RPMI8226 (cell line): ENCODE measurements at regions not wholly inside any gene's neighbourhood (a gene's known extent, or its start where the extent isn't known, plus 50 kb on each side); places are given as distances from the start of the nearest gene placed in this dataset.
"Not testable (repeated sequence)": the region's sequence is repeated elsewhere in the genome, so short reads cannot be mapped to it uniquely, and the experiment has no call there.

Source experiments
- DNase-seq: peaks from one replicate; pipeline ENCODE4 v3.0.0-alpha.2; 2015

DNA sequence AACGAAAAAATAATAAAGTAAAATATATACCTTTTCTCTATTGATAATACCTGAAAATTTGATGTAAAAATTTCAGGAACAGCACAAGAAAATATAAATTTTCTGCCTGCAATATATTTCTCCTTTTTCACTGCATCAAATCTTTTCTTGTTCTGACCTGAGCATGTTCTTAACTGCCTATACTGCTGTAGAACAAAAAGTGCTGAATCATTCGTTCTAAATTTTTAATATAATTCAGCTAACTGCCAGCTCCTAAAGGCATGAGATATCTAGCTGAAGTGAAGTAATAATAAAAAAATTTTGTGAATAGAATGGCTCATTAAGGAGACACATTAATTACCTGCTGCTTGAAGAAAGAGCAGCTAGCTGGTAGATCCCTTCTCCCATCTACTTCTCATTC, 188.6 kb upstream of the FKBP1C start:
- no peak for DNase-seq

DNA sequence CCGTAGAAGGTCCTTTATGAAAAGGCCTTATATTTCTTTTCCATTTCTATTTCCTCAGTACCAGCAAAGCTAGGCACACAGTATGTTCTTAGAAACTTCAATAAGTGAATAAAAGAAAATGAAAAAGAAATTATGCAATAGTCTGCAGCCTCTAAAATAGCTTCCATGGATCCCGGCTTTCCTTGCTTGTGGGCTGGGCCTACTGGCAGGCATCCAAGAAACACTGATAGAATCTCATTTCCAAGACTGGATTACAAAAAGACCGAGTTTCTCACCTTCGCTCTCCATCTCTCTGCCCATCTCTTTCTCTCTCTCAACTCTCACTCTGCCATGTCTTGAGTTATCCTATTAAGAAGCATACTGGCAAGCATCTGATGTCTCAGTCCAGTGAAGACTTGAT, 187.5 kb upstream of the FKBP1C start:
- no peak for DNase-seq

DNA sequence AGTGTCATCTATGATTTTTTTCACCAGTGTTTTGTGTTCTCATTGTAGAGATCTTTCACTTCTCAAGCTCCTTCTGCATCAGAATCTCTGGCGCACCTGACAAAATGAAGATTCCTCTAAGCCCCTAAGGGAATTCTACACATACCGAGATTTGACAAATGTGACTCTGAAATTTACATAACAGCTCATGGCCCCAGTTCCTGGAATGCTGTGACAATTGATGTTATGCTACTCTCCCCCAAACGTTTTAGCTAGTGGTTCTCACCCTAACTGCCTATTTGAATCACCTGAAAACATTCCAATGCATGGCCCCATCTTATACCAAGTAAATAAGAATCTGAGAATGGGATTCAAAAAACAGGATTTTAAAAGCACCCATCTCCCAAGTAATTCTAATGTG, 162.1 kb upstream of the FKBP1C start:
- no peak for DNase-seq

DNA sequence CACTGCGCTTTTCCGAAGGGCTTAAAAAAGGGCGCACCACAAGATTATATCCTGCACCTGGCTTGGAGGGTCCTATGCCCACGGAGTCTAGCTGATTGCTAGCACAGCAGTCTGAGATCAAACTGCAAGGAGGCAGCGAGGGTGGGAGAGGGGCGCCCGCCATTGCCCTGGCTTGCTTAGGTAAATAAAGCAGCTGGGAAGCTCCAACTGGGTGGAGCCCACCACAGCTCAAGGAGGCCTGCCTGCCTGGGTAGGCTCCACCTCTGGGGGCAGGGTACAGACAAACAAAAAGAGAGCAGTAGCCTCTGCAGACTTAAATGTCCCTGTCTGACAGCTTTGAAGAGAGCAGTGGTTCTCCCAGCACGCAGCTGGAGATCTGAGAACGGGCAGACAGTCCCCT, 158.1 kb upstream of the FKBP1C start:
- not testable (repeated sequence) for DNase-seq

DNA sequence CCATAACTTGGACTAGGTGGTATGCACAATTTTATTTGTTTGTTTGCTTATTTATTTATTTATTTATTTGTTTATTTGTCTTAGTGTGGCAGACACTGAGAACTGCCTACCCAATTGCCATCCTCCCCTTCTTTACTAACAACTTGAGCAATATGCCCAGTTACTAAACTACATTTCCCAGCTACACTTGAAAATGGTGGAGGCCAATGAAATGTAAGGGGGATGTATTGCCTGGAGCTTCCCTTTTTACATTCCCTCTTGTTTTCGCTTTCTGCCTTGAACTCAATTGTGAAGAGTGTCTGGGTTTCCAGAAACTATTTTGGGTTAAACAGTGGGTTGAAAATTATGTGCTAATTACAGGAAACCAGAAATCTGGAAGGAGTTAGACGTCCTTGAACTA, 152.7 kb upstream of the FKBP1C start:
- no peak for DNase-seq

DNA sequence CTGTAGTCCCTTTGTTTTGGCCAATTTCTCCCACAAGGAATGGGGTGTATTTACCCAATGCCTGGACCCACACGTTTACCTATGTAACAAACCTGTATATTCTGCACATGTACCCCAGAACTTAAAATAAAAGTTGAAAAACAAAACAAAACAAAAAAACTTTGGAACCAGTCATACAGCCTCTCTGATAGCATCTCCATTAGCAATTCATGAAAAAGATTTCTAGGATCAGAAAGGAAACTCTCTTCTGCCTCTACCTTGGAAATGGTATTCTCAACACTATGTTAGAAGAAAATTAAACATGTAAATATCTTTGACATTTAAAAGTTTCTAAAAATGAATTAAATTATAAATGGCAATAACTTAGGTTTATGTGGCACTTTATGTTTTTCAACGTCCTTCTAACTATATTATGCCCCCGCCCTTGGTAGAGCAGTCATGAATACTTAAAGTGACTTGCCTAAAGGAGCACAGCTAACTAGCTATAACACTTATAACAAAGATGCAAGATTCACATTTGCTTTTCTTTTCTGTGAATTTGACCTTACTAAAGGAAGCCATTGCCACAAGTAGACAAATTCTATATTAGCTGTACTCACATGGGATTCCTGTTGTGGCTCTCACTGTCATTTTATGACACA, 147.5 kb upstream of the FKBP1C start:
- no peak for DNase-seq

DNA sequence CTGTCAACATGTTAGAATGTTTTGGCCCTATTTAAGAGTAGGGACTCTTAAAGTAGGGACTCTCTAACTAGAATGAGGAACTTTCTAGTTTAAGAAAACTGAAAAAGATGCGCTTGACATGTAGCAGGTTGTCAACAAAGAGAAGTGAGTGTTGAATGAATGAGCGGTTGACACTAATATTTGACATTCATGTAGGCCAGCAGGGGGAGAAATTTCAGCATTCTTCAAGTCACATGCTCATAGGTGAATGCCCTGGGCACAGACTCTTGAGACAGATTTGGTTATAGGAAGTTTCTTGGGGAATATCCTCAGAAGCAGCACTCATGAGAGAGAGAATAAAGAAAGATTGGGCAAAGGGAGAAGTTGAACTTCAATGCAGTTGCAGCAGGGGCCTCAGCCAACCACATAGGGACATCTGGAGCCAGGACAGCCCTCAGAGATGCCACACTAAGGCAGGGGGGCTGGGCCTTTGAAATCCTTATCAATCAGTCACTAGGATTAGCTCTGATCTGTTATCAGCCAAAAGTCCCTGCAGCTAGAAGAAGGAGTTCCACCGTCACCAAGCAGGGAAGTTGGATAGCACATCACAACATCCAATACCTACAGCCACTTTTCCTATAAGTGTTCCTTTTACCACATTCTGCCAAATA, 145.1 kb upstream of the FKBP1C start:
- DNase-seq, result peak; percentile 2

DNA sequence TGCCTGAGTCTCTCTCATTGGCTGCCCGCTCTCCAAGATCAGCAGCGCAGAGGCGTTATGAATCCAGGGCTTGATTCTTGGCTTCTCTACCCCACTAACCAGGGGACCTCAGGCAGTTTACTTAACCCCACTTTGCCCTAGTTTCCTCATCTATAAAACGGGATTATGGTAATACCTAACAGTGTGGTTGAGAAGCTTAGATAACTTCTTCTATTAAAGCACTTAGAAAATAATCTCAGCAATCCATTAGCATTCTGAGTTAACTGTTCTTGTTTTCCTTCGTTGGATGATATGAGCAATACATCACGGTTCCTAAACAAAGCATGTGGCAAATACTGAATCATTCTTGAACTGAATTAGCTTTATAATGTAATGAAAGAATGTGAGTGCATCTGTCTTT, 116.3 kb upstream of the FKBP1C start:
- no peak for DNase-seq

DNA sequence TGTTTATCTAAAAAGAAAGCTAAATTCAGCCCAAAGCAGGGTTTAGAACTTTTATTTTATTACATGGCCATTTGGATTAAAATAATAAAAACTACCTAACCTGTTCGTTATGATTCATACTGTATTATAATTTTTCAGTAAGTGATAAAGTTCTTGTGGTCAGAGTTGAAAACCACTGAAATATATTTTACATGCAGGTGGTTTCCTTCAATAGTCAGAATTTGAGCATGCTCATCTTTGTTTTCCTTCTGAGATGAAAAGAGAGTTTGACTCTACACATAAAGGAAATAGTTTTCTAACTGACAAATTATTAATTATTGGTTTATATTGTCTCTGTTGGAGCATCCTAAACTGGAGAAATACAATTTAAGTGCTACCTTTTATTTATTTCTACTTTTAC, 114.0 kb upstream of the FKBP1C start:
- no peak for DNase-seq

DNA sequence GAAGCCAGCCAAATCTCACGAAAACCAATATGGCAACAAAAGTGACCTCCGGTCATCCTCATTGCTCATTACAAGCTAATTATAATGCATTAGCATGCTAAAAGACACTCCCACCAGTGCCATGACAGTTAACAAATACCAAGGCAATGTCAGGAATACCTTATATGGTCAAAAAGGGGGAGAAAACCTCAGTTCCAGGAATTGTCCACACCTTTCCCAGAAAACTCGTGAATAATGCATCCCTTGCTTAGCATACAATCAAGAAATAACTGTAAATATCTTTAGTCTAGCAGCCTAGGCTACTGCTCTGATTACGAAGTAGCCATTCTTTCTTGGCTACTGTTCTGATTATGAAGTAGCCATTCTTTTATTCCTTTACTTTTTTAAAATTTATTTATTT, 112.5 kb upstream of the FKBP1C start:
- DNase-seq, result no peak

DNA sequence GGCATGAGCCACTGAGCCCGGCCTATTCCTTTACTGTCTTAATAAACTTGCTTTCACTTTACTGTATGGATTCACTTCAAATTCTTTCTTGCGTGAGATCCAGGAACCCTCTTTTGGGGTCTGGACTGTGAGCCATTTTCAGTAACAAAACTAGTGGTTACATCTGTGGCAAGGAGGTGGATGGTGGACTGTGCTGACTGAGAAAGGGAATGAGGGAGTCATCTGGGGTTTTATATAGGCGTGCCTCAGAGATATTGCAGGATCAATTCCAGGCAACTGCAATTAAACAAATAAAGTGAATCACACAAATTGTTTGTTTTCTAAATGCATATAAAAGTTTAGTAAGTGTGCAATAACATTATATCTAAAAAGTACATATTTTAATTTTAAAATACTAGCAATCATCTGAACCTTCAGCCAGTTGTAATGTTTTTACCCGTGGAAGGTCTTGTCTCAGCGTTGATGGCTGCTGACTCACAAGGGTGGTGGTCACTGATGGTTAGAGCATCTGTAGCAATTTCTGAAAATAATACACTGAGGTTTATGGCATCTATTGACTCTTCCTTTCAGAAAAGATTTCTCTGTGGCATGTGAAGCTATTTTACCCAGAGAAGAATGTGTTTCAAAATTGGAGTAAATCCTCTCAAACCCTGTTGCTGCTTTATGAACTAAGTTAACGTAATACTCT, 111.4 kb upstream of the FKBP1C start:
- no peak for DNase-seq

DNA sequence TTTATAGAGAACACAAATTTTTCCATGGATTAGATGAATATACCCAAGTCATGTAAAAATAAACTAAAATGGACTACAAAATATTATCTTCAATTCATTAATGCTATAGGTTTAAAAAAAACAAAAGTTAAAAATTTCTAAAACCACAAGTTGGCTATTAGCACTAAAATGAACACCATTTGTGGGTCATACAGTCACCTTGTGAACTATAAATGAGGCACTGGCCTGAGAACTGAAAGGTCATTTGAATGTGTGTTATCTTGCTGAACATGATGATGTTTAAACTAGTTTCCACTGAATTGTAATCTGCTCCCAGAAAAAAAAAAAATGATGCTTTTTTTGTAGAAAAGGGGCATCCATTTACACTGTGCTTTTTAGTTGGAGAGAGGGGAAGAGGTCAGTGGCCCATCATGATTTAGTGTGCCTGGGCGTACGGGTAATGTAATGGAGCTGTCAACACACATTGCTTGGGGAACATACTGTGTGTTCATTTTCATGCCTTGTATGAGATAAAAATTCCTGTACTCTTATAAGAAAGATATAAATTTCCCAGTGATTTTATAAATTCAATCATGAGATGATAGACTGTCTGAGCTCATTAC, 96.6 kb upstream of the FKBP1C start:
- DNase-seq, result no peak

DNA sequence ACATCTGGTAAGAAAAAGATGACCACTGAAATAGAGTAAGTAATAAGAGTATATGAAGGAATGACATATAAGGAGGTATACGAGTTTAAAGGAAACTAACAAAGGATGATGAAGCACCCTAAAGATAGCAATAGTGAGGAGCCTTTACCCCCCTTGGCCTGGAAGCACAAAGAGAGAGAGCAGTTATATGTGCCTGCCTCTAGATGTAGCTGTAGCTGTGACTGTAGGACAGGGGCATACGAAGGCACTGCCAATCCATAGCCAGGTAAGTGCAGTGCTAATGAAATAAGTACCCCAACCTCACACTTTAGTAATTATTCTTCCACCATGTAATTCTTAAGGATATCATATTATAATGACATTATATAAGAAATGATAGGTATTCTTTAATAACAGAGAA, 90.1 kb upstream of the FKBP1C start:
- no peak for DNase-seq

DNA sequence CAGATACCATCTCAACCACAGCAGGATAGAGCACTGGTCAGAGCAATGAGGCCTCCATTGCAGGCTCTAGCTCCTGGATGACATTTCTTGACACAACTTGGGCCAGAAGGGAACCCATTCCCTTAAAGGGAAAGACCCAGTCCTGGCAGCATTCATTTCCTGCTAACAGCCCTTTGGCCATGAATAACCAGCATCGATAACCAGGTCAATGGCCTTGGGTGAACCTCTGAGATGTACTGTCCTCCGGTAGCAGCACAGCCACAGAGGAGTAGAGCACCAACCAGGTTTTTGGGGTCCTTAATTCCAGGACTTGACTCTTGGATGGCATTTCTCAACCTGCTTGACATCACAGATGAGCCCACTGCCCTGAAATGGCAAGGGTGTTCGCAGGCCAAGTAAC, 71.2 kb upstream of the FKBP1C start:
- DNase-seq, result no peak

DNA sequence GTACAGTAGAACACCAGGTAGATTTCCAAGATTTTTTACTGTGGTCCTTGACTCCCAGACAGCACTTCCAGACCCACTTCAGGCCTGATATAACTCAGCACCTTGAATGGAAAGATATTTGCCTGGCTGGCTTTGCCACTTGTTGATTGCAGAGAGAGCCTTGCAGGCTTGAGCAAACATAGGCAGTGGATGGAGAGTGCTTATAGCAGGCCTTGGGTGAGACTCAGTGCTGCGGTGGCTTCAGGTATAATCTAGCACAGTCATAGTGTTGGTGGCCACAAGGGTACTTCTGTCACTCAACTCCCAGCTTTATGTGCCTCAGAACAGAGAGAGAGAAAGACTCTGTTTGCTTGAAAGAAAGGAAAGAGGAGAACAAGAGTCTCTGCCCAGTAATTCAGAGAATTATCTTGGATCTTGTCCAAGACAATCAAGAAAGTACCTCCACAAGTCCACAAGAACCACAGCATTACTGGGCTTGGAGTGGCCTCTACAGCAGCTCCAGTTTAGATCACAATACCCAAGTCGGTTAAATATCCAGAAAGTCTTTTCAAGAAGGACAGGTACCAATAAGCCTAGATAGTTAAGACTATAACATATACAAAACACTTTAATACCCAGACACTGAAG, 70.5 kb upstream of the FKBP1C start:
- no peak for DNase-seq

DNA sequence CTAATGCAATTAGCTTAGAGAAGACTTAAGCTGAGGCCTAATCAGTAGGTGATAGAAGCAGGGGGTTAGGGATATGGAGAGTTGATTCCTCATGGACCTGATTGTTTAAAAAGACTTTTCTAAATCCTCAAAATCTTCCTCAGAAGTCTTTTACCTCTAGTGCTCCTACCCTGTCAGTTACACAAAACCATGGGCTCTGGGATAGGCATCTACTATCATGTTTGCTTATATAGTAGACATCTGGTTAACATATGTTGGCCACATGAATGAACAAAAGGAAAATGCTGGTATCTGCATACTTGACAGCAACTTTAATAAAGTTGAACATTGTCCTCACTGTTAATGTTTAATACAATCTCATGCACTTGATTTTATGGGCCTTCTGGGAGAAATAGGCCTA, 61.5 kb upstream of the FKBP1C start:
- DNase-seq, result no peak

DNA sequence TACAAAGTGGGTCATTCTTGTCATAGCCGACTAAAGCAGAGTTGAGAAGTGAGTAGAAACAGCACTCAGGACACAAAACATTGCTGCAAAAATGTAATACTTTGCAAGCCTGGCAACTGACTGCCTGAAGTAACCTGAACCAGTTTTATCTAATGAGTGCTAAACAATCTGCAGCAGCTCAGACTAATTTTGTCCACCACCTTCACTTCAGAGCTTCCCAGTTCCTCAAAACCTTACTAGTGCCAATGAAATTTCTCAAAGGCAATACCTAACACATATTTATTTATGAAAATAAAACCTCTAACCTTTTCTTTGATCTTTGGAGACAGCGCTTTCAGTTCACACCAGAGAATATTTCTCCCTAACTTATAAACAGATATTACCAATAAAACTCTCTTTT, 56.7 kb upstream of the FKBP1C start:
- no peak for DNase-seq
